Pancreas (tissue), 10 donors: ENCODE measurements at regions not wholly inside any gene's neighbourhood (a gene's known extent, or its start where the extent isn't known, plus 50 kb on each side); places are given as distances from the start of the nearest gene placed in this dataset.

Source experiments
- ATAC-seq, 4 donors: fragments of 200-7000 bp; cut with Tn5 transposase; one replicate each; pipeline versions ENCODE4 v1.8.0 to v1.9.1; 2020; ENCODE audit warnings: mild to moderate bottlenecking in 4 of 4, moderate library complexity in 4 of 4
- DNase-seq, 6 donors: peaks; one replicate each; pipeline ENCODE4 v3.0.0-alpha.2; 2020
- FAIRE-seq: peaks from 2 replicates; lab custom pipeline; 2012; peaks lifted over from hg19 to GRCh38; lab: Jason Lieb, UNC
- H3K27ac ChIP-seq, 4 donors: fragments of 200-600 bp; sonication (generic); 1 replicate in 3 of 4; 2 replicates in 1 of 4; pipeline versions ENCODE4 v1.5.0 to v1.8.0; 2020
- H3K27me3 ChIP-seq, 4 donors: fragments of 200-600 bp; one replicate each; pipeline ENCODE4 v1.8.0; 2021
- H3K36me3 ChIP-seq, 3 donors: fragments of 200-600 bp; sonication (generic) in 1 of 3; one replicate each; pipeline versions ENCODE4 v1.5.0 to v1.8.0; 2020 to 2021
- H3K4me1 ChIP-seq, 3 donors: fragments of 200-600 bp; one replicate each; pipeline ENCODE4 v1.8.0; 2021
- H3K4me3 ChIP-seq, 4 donors: fragments of 200-600 bp; sonication (generic) in 2 of 4; one replicate each; pipeline versions ENCODE4 v1.5.0 to v1.8.0; 2020 to 2021
- H3K9me3 ChIP-seq, 4 donors: fragments of 200-600 bp; one replicate each; pipeline ENCODE4 v1.8.0; 2021
- CTCF ChIP-seq, 4 donors: fragments of 200-600 bp; sonication (generic) in 3 of 4; IDR thresholded peaks; one replicate each; pipeline versions ENCODE4 v1.5.0 to v1.8.0; 2021; ENCODE audit warnings: antibody characterized with exemption in 4 of 4
- WGBS, 2 donors: extraction: QIAGEN DNeasy Blood & Tissue Kit; methylation state at CpG; one replicate each; pipeline ENCODE4 v1.1.7; 2013; 5-methylcytosine and 5-hydroxymethylcytosine counted together
- intact Hi-C, 3 donors: fragments of 100-400 bp; cut with DNase I; formaldehyde crosslinking; loops; one replicate each; pipeline versions ENCODE4 v1.11.1 to v1.14.2; 2022
- donor health status: healthy with polysubstance abuse.
- donor health status: DM: no; HTN: no; CAD: no; lungs with moderate emphysema.
- donor health status: DM: no; HTN: no; CAD: no.
- donor health status: control.
- donor health status: control.
- donor health status: Bipolar disorder and iron deficiency.
- donor health status: DM: yes; HTN: yes; CAD: no.
- donor health status: DM: no; HTN: no; CAD: no.
- donor health status: DM: no; HTN: no; CAD: no.
- donor health status: DM: yes; HTN: yes; CAD: no.

DNA sequence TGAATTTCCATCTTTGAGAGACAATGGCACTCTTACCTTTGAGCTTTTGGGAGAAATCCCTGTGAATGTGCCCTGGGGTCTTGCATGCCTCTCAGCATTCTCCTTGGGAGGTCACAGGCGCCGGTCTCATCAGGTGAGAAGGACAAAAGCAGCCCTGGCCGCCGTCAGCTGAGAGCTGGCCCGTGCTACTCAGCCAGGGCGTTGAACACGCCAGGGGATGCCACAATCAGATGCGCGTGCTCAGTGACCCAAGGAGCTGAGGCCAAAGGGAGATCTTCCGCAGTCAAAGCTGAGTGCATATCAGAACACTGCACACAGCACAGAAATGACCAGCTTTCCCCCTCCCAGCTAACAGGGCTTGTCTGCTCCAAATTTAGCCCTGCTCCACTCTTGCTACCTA, 253.6 kb upstream of the NOX3 start:
- no peak for TF ChIP-seq CTCF (IDR thresholded peaks at IDR 0.05)
- Histone ChIP-seq H3K4me3 (no peak overlapping the region), H3K36me3 (no peaks in the 10 kb centered on the region), H3K27ac (no peak overlapping the region), H3K4me1 (no peaks in the 10 kb centered on the region), H3K9me3 (no peaks in the 10 kb centered on the region), H3K27me3 (no peaks in the 10 kb centered on the region)
- intact Hi-C loops: no loop called here
- WGBS, 2 donors: 92 to 95% methylated on average over 10 of the region's 10 CpGs
- ATAC-seq (no peak), FAIRE-seq (no peak), DNase-seq (no peak)

GRCh38 chr6:155708100-155708499, 252.5 kb upstream of the NOX3 start:
- H3K4me3 ChIP-seq: no peak overlapping the region
- H3K27me3 ChIP-seq: no peaks in the 10 kb centered on the region
- ATAC-seq (no peak), FAIRE-seq (no peak), DNase-seq (no peak)
- no peak for TF ChIP-seq CTCF (IDR thresholded peaks at IDR 0.05)
- H3K4me1 ChIP-seq: no peaks in the 10 kb centered on the region
- H3K36me3 ChIP-seq: no peaks in the 10 kb centered on the region
- intact Hi-C loops: no loop called here
- WGBS, 2 donors: 95 to 98% methylated on average over 5 of the region's 5 CpGs
- H3K27ac ChIP-seq: no peak overlapping the region
- H3K9me3 ChIP-seq: no peaks in the 10 kb centered on the region

DNA sequence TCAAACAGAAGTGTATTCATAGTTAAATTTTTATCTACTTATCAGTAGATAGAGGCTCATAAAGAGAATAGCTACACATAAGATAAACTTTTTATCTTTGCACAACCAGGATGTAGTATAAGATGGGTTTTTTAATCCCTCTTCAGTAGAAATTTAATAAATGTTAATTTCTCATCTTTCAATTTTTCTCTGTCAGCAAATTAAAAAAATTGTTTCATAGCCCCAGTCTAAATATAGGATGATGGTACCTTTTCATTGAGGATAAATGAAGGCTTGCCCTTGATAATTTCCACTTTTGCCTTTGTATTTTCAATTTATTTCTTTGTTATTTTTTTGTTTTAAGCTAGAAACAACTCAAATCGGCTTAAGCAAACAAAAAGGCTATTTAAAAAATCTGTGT, 251.2 kb upstream of the NOX3 start:
- H3K4me1 ChIP-seq: no peaks in the 10 kb centered on the region
- no peak for TF ChIP-seq CTCF (IDR thresholded peaks at IDR 0.05)
- H3K27ac ChIP-seq: no peak overlapping the region
- H3K4me3 ChIP-seq: no peak overlapping the region
- no peaks in the 10 kb centered on the region for H3K36me3 ChIP-seq
- FAIRE-seq (no peak), DNase-seq (no peak), ATAC-seq (no peak)
- H3K9me3 ChIP-seq: no peaks in the 10 kb centered on the region
- intact Hi-C loops: no loop called here
- H3K27me3 ChIP-seq: no peaks in the 10 kb centered on the region
- WGBS, 2 donors: 85 to 90% methylated on average over 1 of the region's 1 CpG

GRCh38 chr6:155706341-155706740, 250.7 kb upstream of the NOX3 start:
- no peaks in the 10 kb centered on the region for H3K4me1 ChIP-seq
- no peak for TF ChIP-seq CTCF (IDR thresholded peaks at IDR 0.05)
- FAIRE-seq: no peak
- ATAC-seq: no peak
- no peak for DNase-seq
- H3K9me3 ChIP-seq: no peaks in the 10 kb centered on the region
- H3K27ac ChIP-seq: no peak overlapping the region
- intact Hi-C loops: no loop called here
- H3K36me3 ChIP-seq: no peaks in the 10 kb centered on the region
- no peak overlapping the region for H3K4me3 ChIP-seq
- H3K27me3 ChIP-seq: no peaks in the 10 kb centered on the region
- 74 to 80% methylated on average over 2 of the region's 2 CpGs for WGBS, 2 donors

DNA sequence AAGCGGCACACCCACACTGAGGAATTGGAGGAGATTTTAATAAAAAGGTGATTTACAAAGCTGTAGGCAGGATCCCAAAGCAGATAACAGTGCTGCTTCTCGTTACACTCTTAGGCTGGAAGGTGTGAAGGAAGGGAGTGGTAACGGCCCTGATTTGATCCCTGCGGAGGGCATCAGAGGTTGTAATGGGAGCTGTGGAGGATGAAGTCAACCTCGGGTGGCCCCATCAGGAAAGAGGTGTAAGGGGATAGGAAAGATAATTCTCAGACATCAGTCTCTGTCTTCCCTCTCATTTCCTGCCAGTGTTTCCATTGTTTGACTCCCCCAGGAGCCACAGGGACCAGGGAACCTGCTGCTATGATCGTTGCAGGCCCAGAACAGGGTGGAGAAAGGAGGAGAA, 245.7 kb upstream of the NOX3 start:
- Histone ChIP-seq H3K4me3 (no peak overlapping the region), H3K9me3 (no peaks in the 10 kb centered on the region), H3K27ac (no peak overlapping the region), H3K4me1 (peaks cover 0 to 4% (median 0%) of the 10 kb centered on the region in 3 donors), H3K27me3 (no peaks in the 10 kb centered on the region), H3K36me3 (no peaks in the 10 kb centered on the region)
- DNase-seq (no peak), ATAC-seq (no peak), FAIRE-seq (no peak)
- intact Hi-C loops: no loop called here
- TF ChIP-seq CTCF (IDR thresholded peaks at IDR 0.05): no peak
- WGBS, 2 donors: 68 to 75% methylated on average over 6 of the region's 6 CpGs
